SK-N-SH (cell line): ENCODE measurements at regions not wholly inside any gene's neighbourhood (a gene's known extent, or its start where the extent isn't known, plus 50 kb on each side); places are given as distances from the start of the nearest gene placed in this dataset.

Experiments
- CTCF ChIA-PET: fragments of 300-600, 350-600 bp; formaldehyde crosslinking; extraction: SDS; loops from one replicate; lab custom pipeline; 2021; lab: Yijun Ruan, JAX
- POLR2A ChIA-PET: fragments of 350-600 bp; sonication (Branson Sonifier 250); formaldehyde crosslinking; extraction: SDS; loops from one replicate; lab custom pipeline; 2020; ENCODE audit warnings: antibody characterized with exemption, inconsistent platforms; lab: Yijun Ruan, JAX
- DNase-seq: peaks from one replicate; pipeline ENCODE4 v3.0.0; 2012
- H2AFZ ChIP-seq: fragments of 200-600 bp; sonication (generic); 2 replicates; pipeline ENCODE4 v1.8.1; 2016; ENCODE audit warnings: antibody characterized with exemption, mild to moderate bottlenecking, low read depth
- H3F3A ChIP-seq: fragments of 200-600 bp; sonication (generic); replicated peaks from 2 replicates; pipeline ENCODE3; 2016; ENCODE audit warnings: antibody characterized with exemption, mild to moderate bottlenecking; ENCODE audit not compliant: insufficient read depth
- H3K27ac ChIP-seq, 2 experiments: fragments of 200-500 bp in 1 of 2; fragments of 200-600 bp in 1 of 2; sonication (Bioruptor generic) in 1 of 2; sonication (generic), shearing (Covaris generic) in 1 of 2; 2 replicates each; pipeline versions ENCODE4 v1.5.1 to v1.6.1; 2014 to 2016; ENCODE audit warnings: low read depth in 2 of 2, inconsistent platforms in 1 of 2, low read length in 1 of 2, mild to moderate bottlenecking in 1 of 2, mixed read lengths in 1 of 2
- H3K27me3 ChIP-seq: fragments of 200-600 bp; sonication (generic), shearing (Covaris generic); 2 replicates; pipeline ENCODE4 v1.6.1; 2016; ENCODE audit warnings: mixed run types; ENCODE audit not compliant: insufficient read depth
- H3K36me3 ChIP-seq, 2 experiments: fragments of 200-500 bp in 1 of 2; fragments of 200-600 bp in 1 of 2; sonication (Bioruptor generic) in 1 of 2; sonication (generic) in 1 of 2; replicated peaks in 1 of 2; 2 replicates each; pipeline versions ENCODE3 to v1.5.1; 2014 to 2016; ENCODE audit warnings: low read length in 1 of 2, mild to moderate bottlenecking in 1 of 2; ENCODE audit not compliant: insufficient read depth in 2 of 2, control insufficient read depth in 1 of 2
- H3K4me1 ChIP-seq, 2 experiments: fragments of 200-500 bp in 1 of 2; fragments of 200-600 bp in 1 of 2; sonication (Bioruptor generic) in 1 of 2; sonication (generic), shearing (Covaris generic) in 1 of 2; 2 replicates each; pipeline versions ENCODE4 v1.5.1 to v1.6.1; 2014 to 2016; ENCODE audit warnings: low read depth in 1 of 2, low read length in 1 of 2, mixed run types in 1 of 2; ENCODE audit not compliant: insufficient read depth in 2 of 2, control insufficient read depth in 1 of 2
- H3K4me2 ChIP-seq: fragments of 200-600 bp; sonication (generic), shearing (Covaris generic); 2 replicates; pipeline ENCODE4 v1.6.1; 2017; ENCODE audit warnings: mixed run types
- H3K4me3 ChIP-seq, 2 experiments: fragments of 200-500 bp in 1 of 2; fragments of 200-600 bp in 1 of 2; sonication (Bioruptor generic) in 1 of 2; sonication (generic), shearing (Covaris generic) in 1 of 2; 2 replicates each; pipeline versions ENCODE4 v1.5.1 to v1.8.1; 2014 to 2016; ENCODE audit warnings: low read depth in 2 of 2, inconsistent platforms in 1 of 2, low read length in 1 of 2, mild to moderate bottlenecking in 1 of 2, mixed read lengths in 1 of 2, moderate library complexity in 1 of 2
- H3K79me2 ChIP-seq: fragments of 200-600 bp; sonication (generic); 2 replicates; pipeline ENCODE4 v1.8.1; 2017; ENCODE audit warnings: mild to moderate bottlenecking; ENCODE audit not compliant: insufficient read depth
- H3K9ac ChIP-seq: fragments of 200-600 bp; sonication (generic); 2 replicates; pipeline ENCODE4 v1.6.1; 2017; ENCODE audit warnings: mixed run types
- H3K9me2 ChIP-seq: fragments of 200-600 bp; sonication (generic); 2 replicates; pipeline ENCODE4 v1.6.1; 2017; ENCODE audit warnings: mixed run types
- H3K9me3 ChIP-seq: fragments of 200-600 bp; sonication (generic); 2 replicates; pipeline ENCODE4 v1.6.1; 2017; ENCODE audit warnings: mixed run types, mild to moderate bottlenecking, moderate library complexity
- H4K20me1 ChIP-seq: fragments of 200-600 bp; sonication (generic); 2 replicates; pipeline ENCODE4 v1.6.1; 2017; ENCODE audit warnings: mild to moderate bottlenecking, mixed run types; ENCODE audit not compliant: insufficient read depth
- CHD2 ChIP-seq: fragments of 150-350 bp; IDR thresholded peaks from 2 replicates; pipeline ENCODE4 v1.6.1; 2018; ENCODE audit warnings: low read length; ENCODE audit not compliant: partially characterized antibody
- EP300 ChIP-seq, 2 experiments: IDR thresholded peaks; 2 replicates each; pipeline versions ENCODE4 v1.4.0 to v1.6.1; 2012; ENCODE audit warnings: borderline replicate concordance in 1 of 2, low read depth in 1 of 2, low read length in 1 of 2
- EZH2phosphoT487 ChIP-seq: fragments of 200-600 bp; sonication (generic); IDR thresholded peaks from 2 replicates; pipeline ENCODE4 v1.6.1; 2017; ENCODE audit warnings: low read depth, mixed run types, mild to moderate bottlenecking, antibody characterized with exemption, moderate library complexity, borderline replicate concordance
- FOSL2 ChIP-seq: IDR thresholded peaks from 2 replicates; pipeline ENCODE4 v1.4.0; 2012; ENCODE audit warnings: low read depth, mild to moderate bottlenecking, moderate library complexity, borderline replicate concordance
- FOXJ3 ChIP-seq: sonication (generic); formaldehyde crosslinking; IDR thresholded peaks from 2 replicates; pipeline ENCODE4 v1.5.1; 2020; ENCODE audit warnings: mild to moderate bottlenecking, missing genetic modification reagents
- FOXM1 ChIP-seq: IDR thresholded peaks from 2 replicates; pipeline ENCODE4 v1.4.0; 2012; ENCODE audit warnings: low read depth, mild to moderate bottlenecking
- GATA2 ChIP-seq: sonication (generic); formaldehyde crosslinking; IDR thresholded peaks from 2 replicates; pipeline ENCODE4 v1.5.0; 2020; ENCODE audit warnings: mild to moderate bottlenecking, missing genetic modification reagents
- JUND ChIP-seq: IDR thresholded peaks from 2 replicates; pipeline ENCODE4 v1.4.0; 2012
- MAX ChIP-seq: IDR thresholded peaks from 2 replicates; pipeline ENCODE4 v1.4.0; 2012; ENCODE audit warnings: low read depth
- MXI1 ChIP-seq: IDR thresholded peaks from 2 replicates; pipeline ENCODE4 v1.6.1; 2012; ENCODE audit warnings: mild to moderate bottlenecking, low read depth, low read length, improper control_type of control experiment
- NFIC ChIP-seq: IDR thresholded peaks from 2 replicates; pipeline ENCODE4 v1.4.0; 2012; ENCODE audit warnings: borderline replicate concordance
- NRF1 ChIP-seq: IDR thresholded peaks from 2 replicates; pipeline ENCODE4 v1.6.1; 2012; ENCODE audit warnings: low read depth, mild to moderate bottlenecking, low read length
- POLR2AphosphoS5 ChIP-seq: IDR thresholded peaks from 2 replicates; pipeline ENCODE4 v1.6.1; 2012; ENCODE audit warnings: low read depth, low read length
- RAD21 ChIP-seq: IDR thresholded peaks from 2 replicates; pipeline ENCODE4 v1.6.1; 2012; ENCODE audit warnings: mild to moderate bottlenecking, low read length
- RCOR1 ChIP-seq: fragments of 150-350 bp; IDR thresholded peaks from 2 replicates; pipeline ENCODE4 v1.6.1; 2017; ENCODE audit warnings: antibody characterized with exemption, low read length
- SMC3 ChIP-seq: IDR thresholded peaks from 2 replicates; pipeline ENCODE4 v1.6.1; 2012; ENCODE audit warnings: low read depth, low read length, improper control_type of control experiment
- TAF1 ChIP-seq: IDR thresholded peaks from 2 replicates; pipeline ENCODE4 v1.6.1; 2012; ENCODE audit warnings: low read depth, mild to moderate bottlenecking, low read length, moderate library complexity, borderline replicate concordance
- TEAD4 ChIP-seq: IDR thresholded peaks from 2 replicates; pipeline ENCODE4 v1.4.0; 2012; ENCODE audit warnings: mild to moderate bottlenecking, borderline replicate concordance; ENCODE audit not compliant: insufficient read depth
- USF1 ChIP-seq: IDR thresholded peaks from 2 replicates; pipeline ENCODE4 v1.4.0; 2012; ENCODE audit warnings: low read depth, borderline replicate concordance
- WGBS: methylation state at CpG from one replicate; pipeline ENCODE4 v1.1.6; 2017; ENCODE audit warnings: low lambda C conversion rate; 5-methylcytosine and 5-hydroxymethylcytosine counted together
- TF ChIP-seq, protein P1 (sequence below): fragments of 150-350 bp; IDR thresholded peaks from 2 replicates; pipeline ENCODE4 v1.6.1; 2016; ENCODE audit warnings: mild to moderate bottlenecking, low read depth, low read length
- TF ChIP-seq, protein P2 (sequence below): IDR thresholded peaks from 2 replicates; pipeline ENCODE4; 2012

- CTCF ChIA-PET, result interaction anchor here (0.6 kb wide), 1 partner anchor 40 kb away, joined by 3 read pairs; no protein-coding TSS in a partner anchor
Measured at GRCh38 chr4:165654556-165654955, 218.5 kb upstream of the TLL1 start.

GRCh38 chr4:165656399-165656798 lies 216.6 kb upstream of the TLL1 start:
- H3K27ac ChIP-seq, result no peak overlapping the region
- no peaks in the 10 kb centered on the region for H3F3A ChIP-seq
- POLR2A ChIA-PET, result no interaction called here
- H3K79me2 ChIP-seq, result no peaks in the 10 kb centered on the region
- no peaks in the 10 kb centered on the region for H3K27me3 ChIP-seq
- H3K4me3 ChIP-seq, result no peak overlapping the region
- TF ChIP-seq, protein P1, sequence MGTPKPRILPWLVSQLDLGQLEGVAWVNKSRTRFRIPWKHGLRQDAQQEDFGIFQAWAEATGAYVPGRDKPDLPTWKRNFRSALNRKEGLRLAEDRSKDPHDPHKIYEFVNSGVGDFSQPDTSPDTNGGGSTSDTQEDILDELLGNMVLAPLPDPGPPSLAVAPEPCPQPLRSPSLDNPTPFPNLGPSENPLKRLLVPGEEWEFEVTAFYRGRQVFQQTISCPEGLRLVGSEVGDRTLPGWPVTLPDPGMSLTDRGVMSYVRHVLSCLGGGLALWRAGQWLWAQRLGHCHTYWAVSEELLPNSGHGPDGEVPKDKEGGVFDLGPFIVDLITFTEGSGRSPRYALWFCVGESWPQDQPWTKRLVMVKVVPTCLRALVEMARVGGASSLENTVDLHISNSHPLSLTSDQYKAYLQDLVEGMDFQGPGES, result no peak
- no peak for TF ChIP-seq TAF1
- no peak for TF ChIP-seq RCOR1
- no peak for TF ChIP-seq EZH2phosphoT487
- TF ChIP-seq TEAD4, result no peak
- no peak for TF ChIP-seq NFIC
- no peak for TF ChIP-seq RAD21
- TF ChIP-seq NRF1, result no peak
- no peak for TF ChIP-seq EP300 (IDR thresholded peaks at IDR 0.05; ENCODE audit: borderline replicate concordance in 1 of 2, low read depth in 1 of 2, low read length in 1 of 2)
- TF ChIP-seq JUND, result no peak
- TF ChIP-seq, all 33 proteins: peak for 0
- Histone ChIP-seq H3K9ac (no peak overlapping the region), H3K4me1 (no peaks in the 10 kb centered on the region; a peak in 1 of 4 replicates), H3K4me2 (no peak overlapping the region), H3K9me3 (no peaks in the 10 kb centered on the region), H3K36me3 (no peaks in the 10 kb centered on the region), H4K20me1 (no peaks in the 10 kb centered on the region), H3K9me2 (no peaks in the 10 kb centered on the region), H2AFZ (no peak overlapping the region)
- DNase-seq, result no peak
- CTCF ChIA-PET, result no interaction called here
- 3% methylated on average over 1 of the region's 1 CpG for WGBS

More at GRCh38 chr4:165654556-165654955, 218.5 kb upstream of the TLL1 start:
- 16% methylated on average over 2 of the region's 2 CpGs for WGBS
- Histone ChIP-seq H3K9me3 (no peaks in the 10 kb centered on the region), H3K4me2 (no peak overlapping the region), H3K79me2 (no peaks in the 10 kb centered on the region), H3K27me3 (no peaks in the 10 kb centered on the region), H3K4me3 (no peak overlapping the region), H3K27ac (no peak overlapping the region), H4K20me1 (no peaks in the 10 kb centered on the region), H3K9me2 (no peaks in the 10 kb centered on the region), H3K4me1 (no peaks in the 10 kb centered on the region; a peak in 1 of 4 replicates), H2AFZ (no peak overlapping the region)
- TF ChIP-seq EP300 (IDR thresholded peaks at IDR 0.05; ENCODE audit: borderline replicate concordance in 1 of 2, low read depth in 1 of 2, low read length in 1 of 2) (no peak), MXI1 (no peak), TAF1 (no peak), RCOR1 (no peak), FOSL2 (no peak), CHD2 (no peak), FOXJ3 (no peak), NRF1 (no peak), POLR2AphosphoS5 (no peak), SMC3 (no peak), TEAD4 (no peak), RAD21 (no peak), GATA2 (CRISPR knock-in tag) (no peak), USF1 (no peak), MAX (no peak), FOXM1 (no peak)
- TF ChIP-seq, protein P2, sequence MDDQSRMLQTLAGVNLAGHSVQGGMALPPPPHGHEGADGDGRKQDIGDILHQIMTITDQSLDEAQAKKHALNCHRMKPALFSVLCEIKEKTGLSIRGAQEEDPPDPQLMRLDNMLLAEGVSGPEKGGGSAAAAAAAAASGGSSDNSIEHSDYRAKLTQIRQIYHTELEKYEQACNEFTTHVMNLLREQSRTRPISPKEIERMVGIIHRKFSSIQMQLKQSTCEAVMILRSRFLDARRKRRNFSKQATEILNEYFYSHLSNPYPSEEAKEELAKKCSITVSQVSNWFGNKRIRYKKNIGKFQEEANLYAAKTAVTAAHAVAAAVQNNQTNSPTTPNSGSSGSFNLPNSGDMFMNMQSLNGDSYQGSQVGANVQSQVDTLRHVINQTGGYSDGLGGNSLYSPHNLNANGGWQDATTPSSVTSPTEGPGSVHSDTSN, result no peak
- TF ChIP-seq, all 33 proteins: peak for 0
- Histone ChIP-seq H3F3A (no peaks in the 10 kb centered on the region), H3K36me3 (no peaks in the 10 kb centered on the region), H3K9ac (no peak overlapping the region)
- DNase-seq, result no peak
- POLR2A ChIA-PET, result no interaction called here
